VCaP (cell line): ENCODE measurements at regions not wholly inside any gene's neighbourhood (a gene's known extent, or its start where the extent isn't known, plus 50 kb on each side); places are given as distances from the start of the nearest gene placed in this dataset.
A peak's percentile ranks its signal among the peaks of the same experiment; 100 is the strongest.
"Not testable (repeated sequence)": the region's sequence is repeated elsewhere in the genome, so short reads cannot be mapped to it uniquely, and the experiment has no call there.

ENCODE experiments used
- H3K27ac ChIP-seq: fragments of 450-650 bp; 2 replicates; pipeline ENCODE4 v1.5.1; 2017
- TF ChIP-seq, protein P1 (sequence below): fragments of 450-650 bp; conservative IDR thresholded peaks from 2 replicates; pipeline ENCODE4 v1.5.1; 2017; ENCODE audit warnings: mild to moderate bottlenecking, moderate library complexity

DNA sequence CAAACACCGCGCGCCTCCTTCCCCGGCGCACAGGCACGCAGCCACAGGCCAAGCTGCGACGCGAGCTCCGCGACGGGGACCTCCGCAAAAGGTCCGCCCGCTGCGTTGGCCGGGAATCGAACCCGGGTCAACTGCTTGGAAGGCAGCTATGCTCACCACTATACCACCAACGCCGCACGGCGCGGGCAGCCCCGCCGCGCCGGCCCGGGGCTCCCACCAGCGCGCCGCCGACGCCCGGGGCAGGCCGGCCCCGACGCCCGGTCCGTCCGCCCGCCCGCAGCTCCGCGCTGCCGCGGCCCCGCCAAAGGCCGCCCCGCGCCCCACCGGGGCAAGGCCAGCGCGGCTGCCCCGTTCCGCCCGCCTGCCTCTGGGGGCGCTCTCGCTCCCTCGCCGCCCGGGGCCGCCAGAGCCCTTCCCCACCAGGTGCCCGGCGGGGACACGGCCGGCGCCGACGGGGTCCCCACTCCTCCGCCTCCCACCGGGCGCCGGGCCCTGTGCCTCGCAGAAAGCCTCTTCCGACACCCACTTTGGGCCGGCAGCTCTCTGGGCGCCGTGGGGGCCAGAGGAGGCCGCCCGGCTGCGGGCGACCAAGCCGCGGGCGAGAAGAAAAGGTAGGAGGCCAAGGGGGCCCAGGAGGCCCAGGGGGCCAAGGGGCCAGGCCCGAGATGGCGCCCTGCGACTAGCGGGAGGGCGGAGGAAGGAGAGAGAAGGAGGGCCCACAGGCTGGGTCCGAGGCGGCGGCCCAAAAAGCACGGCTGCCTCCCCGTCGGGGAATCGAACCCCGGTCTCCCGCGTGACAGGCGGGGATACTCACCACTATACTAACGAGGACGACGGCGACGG lies 50.2 kb upstream of the FCGR2A start:
- not testable (repeated sequence) for H3K27ac ChIP-seq

DNA sequence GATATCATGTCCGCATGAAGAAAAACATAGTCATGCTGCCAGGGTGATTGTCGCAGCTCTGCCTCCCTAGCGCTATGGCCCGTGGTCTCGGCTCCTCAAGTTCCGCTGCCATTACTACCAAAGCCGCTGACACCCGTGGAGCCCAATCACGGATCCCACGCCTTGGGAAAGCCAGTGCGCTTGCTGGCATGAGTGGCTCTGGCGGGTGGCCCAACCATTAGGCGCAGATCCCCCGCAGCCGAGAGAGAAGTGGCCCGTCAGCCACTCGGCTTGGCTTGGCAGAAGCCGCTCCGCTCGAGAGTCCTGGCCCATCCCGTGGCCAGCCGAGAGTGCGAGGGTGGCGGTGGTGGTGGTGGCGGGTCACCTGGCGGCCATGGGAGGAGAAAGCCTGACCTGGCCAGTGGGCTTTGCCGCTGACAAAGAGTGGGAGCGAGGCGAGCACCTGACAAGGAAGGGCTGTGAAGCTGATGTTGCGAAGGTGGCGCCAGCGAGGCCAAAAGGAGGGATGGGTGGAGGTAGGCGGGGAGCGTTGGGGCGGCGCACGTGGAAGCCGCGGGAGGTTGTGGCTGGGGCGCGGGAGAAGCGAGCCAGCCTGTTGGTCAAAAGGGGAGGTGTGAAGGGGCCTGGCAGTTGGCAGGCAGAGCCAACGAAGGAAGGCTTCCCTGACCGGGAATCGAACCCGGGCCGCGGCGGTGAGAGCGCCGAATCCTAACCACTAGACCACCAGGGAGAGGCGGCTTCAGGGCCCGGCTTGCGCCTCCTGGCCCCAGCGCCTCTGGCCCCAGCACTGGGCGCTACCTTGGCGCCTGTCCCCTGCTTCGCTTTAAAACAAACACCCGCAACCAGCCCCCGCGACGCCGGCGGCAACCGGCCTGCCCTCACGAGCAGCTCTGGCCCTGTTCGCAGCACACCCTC lies 51.0 kb upstream of the FCGR2A start:
- not testable (repeated sequence) for H3K27ac ChIP-seq

DNA sequence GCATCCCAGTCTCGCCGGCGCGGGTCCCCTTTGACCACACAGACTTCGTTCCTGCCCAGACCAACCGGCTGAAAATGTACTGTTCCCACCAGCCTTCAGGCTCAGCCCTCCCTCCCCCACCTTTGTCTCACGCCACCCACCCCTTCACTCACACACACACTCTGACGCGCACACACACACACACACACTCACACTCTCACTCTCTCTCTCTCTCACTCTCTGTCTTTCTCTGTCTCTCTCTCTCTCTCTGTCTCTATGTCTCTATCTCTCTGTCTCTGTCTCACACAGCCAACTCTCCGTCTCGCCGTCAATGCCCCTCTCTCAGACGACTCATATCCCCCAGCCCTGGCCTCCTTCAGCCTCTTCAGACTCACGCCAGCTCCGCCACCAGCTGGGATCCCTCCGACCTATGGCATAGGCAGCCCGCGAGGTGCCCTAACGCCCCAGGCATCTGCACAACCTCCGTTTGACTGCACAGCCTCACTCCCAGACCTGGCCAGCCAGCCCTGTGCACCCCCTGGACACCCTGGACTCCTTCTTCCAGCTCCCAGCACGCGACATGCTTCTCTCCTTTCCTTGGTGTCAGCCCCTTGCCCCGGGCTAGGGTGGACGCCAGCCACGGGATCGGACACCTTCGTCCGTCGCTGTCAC lies 53.4 kb upstream of the FCGR2A start:
- H3K27ac ChIP-seq = not testable (repeated sequence)

DNA sequence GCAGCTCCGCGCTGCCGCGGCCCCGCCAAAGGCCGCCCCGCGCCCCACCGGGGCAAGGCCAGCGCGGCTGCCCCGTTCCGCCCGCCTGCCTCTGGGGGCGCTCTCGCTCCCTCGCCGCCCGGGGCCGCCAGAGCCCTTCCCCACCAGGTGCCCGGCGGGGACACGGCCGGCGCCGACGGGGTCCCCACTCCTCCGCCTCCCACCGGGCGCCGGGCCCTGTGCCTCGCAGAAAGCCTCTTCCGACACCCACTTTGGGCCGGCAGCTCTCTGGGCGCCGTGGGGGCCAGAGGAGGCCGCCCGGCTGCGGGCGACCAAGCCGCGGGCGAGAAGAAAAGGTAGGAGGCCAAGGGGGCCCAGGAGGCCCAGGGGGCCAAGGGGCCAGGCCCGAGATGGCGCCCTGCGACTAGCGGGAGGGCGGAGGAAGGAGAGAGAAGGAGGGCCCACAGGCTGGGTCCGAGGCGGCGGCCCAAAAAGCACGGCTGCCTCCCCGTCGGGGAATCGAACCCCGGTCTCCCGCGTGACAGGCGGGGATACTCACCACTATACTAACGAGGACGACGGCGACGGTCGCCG lies 57.4 kb upstream of the FCGR2A start:
- H3K27ac ChIP-seq = not testable (repeated sequence)

DNA sequence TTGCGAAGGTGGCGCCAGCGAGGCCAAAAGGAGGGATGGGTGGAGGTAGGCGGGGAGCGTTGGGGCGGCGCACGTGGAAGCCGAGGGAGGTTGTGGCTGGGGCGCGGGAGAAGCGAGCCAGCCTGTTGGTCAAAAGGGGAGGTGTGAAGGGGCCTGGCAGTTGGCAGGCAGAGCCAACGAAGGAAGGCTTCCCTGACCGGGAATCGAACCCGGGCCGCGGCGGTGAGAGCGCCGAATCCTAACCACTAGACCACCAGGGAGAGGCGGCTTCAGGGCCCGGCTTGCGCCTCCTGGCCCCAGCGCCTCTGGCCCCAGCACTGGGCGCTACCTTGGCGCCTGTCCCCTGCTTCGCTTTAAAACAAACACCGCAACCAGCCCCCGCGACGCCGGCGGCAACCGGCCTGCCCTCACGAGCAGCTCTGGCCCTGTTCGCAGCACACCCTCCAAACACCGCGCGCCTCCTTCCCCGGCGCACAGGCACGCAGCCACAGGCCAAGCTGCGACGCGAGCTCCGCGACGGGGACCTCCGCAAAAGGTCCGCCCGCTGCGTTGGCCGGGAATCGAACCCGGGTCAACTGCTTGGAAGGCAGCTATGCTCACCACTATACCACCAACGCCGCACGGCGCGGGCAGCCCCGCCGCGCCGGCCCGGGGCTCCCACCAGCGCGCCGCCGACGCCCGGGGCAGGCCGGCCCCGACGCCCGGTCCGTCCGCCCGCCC lies 58.1 kb upstream of the FCGR2A start:
- H3K27ac ChIP-seq = not testable (repeated sequence)

DNA sequence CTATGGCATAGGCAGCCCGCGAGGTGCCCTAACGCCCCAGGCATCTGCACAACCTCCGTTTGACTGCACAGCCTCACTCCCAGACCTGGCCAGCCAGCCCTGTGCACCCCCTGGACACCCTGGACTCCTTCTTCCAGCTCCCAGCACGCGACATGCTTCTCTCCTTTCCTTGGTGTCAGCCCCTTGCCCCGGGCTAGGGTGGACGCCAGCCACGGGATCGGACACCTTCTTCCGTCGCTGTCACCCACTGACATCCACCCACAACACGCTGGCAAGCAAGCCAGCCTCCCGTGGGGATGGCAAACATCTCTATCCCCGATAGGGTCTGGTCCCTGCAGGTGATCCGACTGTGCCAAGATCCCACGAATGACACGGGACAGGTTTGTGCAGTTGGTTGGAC lies 60.5 kb upstream of the FCGR2A start:
- not testable (repeated sequence) for H3K27ac ChIP-seq

DNA sequence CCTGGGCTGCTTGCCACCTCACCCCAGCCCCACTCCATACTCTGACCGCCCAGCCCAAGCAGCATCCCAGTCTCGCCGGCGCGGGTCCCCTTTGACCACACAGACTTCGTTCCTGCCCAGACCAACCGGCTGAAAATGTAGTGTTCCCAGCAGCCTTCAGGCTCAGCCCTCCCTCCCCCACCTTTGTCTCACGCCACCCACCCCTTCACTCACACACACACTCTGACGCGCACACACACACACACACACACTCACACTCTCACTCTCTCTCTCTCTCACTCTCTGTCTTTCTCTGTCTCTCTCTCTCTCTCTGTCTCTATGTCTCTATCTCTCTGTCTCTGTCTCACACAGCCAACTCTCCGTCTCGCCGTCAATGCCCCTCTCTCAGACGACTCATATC lies 61.0 kb upstream of the FCGR2A start:
- not testable (repeated sequence) for H3K27ac ChIP-seq

DNA sequence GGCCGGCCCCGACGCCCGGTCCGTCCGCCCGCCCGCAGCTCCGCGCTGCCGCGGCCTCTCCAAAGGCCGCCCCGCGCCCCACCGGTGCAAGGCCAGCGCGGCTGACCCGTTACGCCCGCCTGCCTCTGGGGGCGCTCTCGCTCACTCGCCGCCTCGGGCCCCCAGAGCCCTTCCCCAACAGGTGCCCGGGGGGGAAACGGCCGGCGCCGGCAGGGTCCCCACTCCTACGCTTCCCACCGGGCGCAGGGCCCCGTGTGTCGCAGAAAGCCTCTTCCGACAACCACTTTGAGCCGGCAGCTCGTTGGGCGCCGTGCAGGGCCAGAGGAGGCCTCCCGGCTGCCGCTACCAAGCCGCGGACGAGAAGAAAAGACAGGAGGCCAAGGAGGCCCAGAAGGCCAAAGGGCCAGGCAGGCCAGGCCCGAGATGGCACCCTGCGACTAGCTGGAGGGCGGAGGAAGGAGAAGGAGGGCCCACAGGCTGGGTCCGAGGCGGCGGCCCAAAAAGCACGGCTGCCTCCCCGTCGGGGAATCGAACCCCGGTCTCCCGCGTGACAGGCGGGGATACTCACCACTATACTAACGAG lies 64.9 kb upstream of the FCGR2A start:
- H3K27ac ChIP-seq = peak overlapping the region; percentile 58; the same call in 1 of the 2 replicates
- TF ChIP-seq, protein P1, sequence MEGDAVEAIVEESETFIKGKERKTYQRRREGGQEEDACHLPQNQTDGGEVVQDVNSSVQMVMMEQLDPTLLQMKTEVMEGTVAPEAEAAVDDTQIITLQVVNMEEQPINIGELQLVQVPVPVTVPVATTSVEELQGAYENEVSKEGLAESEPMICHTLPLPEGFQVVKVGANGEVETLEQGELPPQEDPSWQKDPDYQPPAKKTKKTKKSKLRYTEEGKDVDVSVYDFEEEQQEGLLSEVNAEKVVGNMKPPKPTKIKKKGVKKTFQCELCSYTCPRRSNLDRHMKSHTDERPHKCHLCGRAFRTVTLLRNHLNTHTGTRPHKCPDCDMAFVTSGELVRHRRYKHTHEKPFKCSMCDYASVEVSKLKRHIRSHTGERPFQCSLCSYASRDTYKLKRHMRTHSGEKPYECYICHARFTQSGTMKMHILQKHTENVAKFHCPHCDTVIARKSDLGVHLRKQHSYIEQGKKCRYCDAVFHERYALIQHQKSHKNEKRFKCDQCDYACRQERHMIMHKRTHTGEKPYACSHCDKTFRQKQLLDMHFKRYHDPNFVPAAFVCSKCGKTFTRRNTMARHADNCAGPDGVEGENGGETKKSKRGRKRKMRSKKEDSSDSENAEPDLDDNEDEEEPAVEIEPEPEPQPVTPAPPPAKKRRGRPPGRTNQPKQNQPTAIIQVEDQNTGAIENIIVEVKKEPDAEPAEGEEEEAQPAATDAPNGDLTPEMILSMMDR = peak; percentile 78

DNA sequence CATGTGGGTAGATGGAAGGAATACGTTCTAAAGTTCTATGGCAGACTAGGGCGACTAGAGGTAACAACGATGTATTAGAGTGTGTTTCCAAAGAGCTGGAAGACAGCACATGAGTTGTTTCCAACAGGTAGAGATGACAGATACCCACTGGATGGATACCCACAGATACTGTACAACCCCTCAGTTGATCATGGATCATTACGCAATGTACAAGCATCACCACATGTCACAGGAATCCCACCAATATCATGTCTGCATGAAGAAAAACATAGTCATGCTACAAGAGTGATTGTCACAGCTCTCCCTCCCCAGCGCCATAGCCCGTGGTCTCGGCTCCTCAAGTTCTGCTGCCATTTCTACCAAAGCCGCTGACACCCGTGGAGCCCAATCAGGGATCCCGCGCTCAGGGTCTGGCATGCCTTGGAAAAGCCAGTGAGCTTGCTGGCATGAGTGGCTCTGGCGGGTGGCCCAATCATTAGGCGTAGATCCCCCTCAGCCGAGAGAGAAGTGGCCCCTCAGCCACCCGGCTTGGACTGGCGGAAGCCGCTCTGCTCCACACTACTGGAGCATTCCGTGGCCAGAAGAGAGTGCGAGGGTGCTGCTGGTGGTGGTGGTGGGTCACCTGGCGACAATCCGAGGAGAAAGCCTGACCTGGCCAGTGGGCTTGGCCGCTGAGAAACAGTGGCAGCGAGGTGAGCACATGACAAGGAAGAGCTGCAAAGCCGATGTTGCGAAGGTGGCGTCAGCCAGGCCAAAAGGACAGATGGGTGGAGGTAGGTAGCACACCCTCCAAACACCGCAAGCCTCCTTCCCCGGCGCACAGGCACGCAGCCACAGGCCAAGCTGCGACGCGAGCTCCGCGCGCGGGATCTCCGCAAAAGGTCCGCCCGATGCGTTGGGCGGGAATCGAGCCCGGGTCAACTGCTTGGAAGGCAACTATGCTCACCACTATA lies 65.7 kb upstream of the FCGR2A start:
- TF ChIP-seq, protein P1 = no peak
- H3K27ac ChIP-seq = peak overlapping the region; percentile 58; the same call in 1 of the 2 replicates

DNA sequence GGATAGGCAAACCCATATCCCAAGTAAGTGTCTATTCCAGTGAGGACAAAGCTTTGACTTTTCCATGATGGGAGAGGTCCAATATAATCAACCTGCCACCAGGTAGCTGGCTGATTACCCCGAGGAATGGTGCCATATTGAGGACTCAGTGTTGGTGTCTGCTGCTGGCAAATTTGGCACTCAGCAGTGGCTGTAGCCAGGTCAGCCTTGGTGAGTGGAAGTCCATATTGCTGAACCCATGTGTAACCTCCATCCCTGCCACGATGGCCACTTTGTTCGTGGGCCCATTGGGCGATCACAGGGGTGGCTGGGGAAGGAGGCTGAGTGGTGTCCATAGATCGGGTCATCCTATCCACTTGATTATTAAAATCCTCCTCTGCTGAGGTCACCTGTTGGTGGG lies 65.5 kb upstream of the CFAP126 start:
- H3K27ac ChIP-seq = not testable (repeated sequence)

DNA sequence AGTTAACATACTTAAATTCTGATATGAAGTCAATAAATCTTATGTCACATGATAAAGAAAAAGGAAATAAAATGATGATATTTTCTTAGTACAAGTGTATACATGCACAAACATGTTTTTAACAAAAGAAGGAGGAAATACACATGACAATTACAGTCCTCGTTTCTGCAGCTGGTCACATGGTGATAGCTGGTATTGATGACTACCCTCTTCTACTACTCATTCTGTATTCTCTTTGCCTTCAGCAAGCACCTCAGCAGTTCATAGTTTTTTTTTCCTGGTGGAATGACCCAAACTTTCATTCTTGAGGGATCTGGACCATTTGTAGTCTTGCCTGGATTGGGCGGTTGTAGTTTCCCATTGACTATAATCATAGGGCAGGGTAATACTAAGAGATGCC lies 64.4 kb upstream of the CFAP126 start:
- TF ChIP-seq, protein P1 = no peak

More for the DNA sequence above, 64.4 kb upstream of the CFAP126 start:
- no peak overlapping the region for H3K27ac ChIP-seq
